Heart right ventricle (tissue), 16 donors: ENCODE measurements at regions not wholly inside any gene's neighbourhood (a gene's known extent, or its start where the extent isn't known, plus 50 kb on each side); places are given as distances from the start of the nearest gene placed in this dataset.

Experiments used
- ATAC-seq, 8 donors: fragments of 200-7000 bp; cut with Tn5 transposase; one replicate each; pipeline ENCODE4 v1.9.1; 2020; ENCODE audit warnings: mild to moderate bottlenecking in 8 of 8, moderate library complexity in 8 of 8, moderate number of reproducible peaks in 1 of 8
- DNase-seq, 2 donors: peaks; one replicate each; pipeline ENCODE4 v3.0.0-alpha.2; 2020
- H3K27ac ChIP-seq, 10 donors: fragments of 200-600 bp; sonication (generic) in 2 of 10; one replicate each; pipeline versions ENCODE4 v1.5.0 to v1.8.0; 2020 to 2022; ENCODE audit warnings: mild to moderate bottlenecking in 3 of 10
- H3K27me3 ChIP-seq, 7 donors: fragments of 200-600 bp; one replicate each; pipeline ENCODE4 v1.8.0; 2021 to 2022; ENCODE audit warnings: mild to moderate bottlenecking in 2 of 7
- H3K36me3 ChIP-seq, 9 donors: fragments of 200-600 bp; sonication (generic) in 1 of 9; one replicate each; pipeline versions ENCODE4 v1.5.0 to v1.8.0; 2020 to 2022; ENCODE audit warnings: mild to moderate bottlenecking in 2 of 9
- H3K4me1 ChIP-seq, 9 donors: fragments of 200-600 bp; sonication (generic) in 1 of 9; one replicate each; pipeline versions ENCODE4 v1.5.0 to v1.8.0; 2020 to 2022; ENCODE audit warnings: mild to moderate bottlenecking in 4 of 9
- H3K4me3 ChIP-seq, 10 donors: fragments of 200-600 bp; sonication (generic) in 2 of 10; one replicate each; pipeline versions ENCODE4 v1.5.0 to v1.8.0; 2020 to 2022; ENCODE audit warnings: mild to moderate bottlenecking in 7 of 10, moderate library complexity in 2 of 10
- H3K9me3 ChIP-seq, 11 donors: fragments of 200-600 bp in 10 of 11; sonication (generic) in 2 of 11; one replicate each; pipeline versions ENCODE4 v1.5.0 to v1.8.0; 2013 to 2022; ENCODE audit warnings: mild to moderate bottlenecking in 2 of 11, control low read depth in 1 of 11, moderate library complexity in 1 of 11
- WGBS, 2 donors: extraction: QIAGEN DNeasy Blood & Tissue Kit; methylation state at CpG; one replicate each; pipeline ENCODE4 v1.1.7; 2013; ENCODE audit warnings: inconsistent platforms in 1 of 2; 5-methylcytosine and 5-hydroxymethylcytosine counted together
- intact Hi-C, 10 donors: fragments of 100-400 bp; cut with DNase I; formaldehyde crosslinking; loops; one replicate each; pipeline versions ENCODE4 v1.11.1 to v1.14.2; 2022
- TF ChIP-seq, protein P1 (sequence below), 9 donors: fragments of 200-600 bp; sonication (generic) in 2 of 9; IDR thresholded peaks; one replicate each; pipeline versions ENCODE4 v1.5.0 to v1.8.0; 2021 to 2022; ENCODE audit warnings: antibody characterized with exemption in 9 of 9, mild to moderate bottlenecking in 5 of 9, moderate library complexity in 1 of 9
- donor health status: Arrhythmogenic right ventricular cardiomyopathy.
- donor health status: ischemic (EF 13 %, LVEDD 7.1; RV severe dilation, severe dysfunction).
- donor health status: healthy with polysubstance abuse.
- donor health status: DM: no; HTN: yes; CAD: no.
- donor health status: DM: no; HTN: no; CAD: no.
- donor health status: ischemic (EF 25% LVEDD 6.9; RV normal size, moderate dysfunction).
- donor health status: ischemic (EF 25% LVEDD 5.7; RV mildly dilated, moderate dysfunction).
- donor health status: healthy.
- donor health status: DM: yes; HTN: yes; CAD: no.
- donor health status: Ischemic cardiomyopathy.
- donor health status: ischemic (EF 35%, LVEDD 5.7; RV mildly dilated, moderate dysfunction).
- donor health status: nonischemic (EF 11% LVEDD 7.7; RV severe dilation, severe dysfunction).
- donor health status: DM: yes; HTN: yes; CAD: no.
- donor health status: PGD.
- donor health status: ischemic (EF 29% LVEDD 5.4; RV normal size, mild dysfunction).
- donor health status: nonischemic (EF 23%, LVEDD 6.1; RV moderate dilation, normal function).

DNA sequence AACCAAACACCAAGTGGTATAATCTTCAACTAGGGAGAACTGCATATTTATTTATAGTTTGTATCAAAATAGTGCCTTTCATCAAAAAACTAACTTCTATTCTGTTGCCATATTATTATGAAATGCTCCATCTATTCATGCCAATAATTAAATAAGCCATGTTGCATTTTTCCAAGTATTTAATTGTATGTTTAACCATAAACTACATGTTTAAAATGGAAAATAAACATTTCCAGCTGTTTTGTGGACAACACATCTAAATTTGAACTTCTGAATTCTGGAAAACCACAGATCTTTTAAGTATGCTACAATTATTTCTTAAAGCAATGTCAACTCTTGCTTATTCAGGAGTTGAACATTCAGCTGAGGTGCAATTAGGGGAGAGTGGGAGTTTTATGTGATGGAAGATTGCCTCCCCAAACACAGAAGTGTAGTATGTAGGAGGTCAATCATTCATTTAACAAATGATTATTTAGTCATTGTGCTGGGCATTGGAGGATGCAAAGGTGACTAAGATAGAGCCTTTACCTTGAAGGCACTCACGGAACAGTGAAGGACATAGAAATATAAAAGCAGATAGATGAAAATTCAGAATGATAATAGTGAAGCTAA lies 80.7 kb upstream of the PPP1R3C start:
- WGBS, 2 donors = 85 to 96% methylated on average over 1 of the region's 1 CpG
- DNase-seq = no peak
- intact Hi-C loops = no loop called here
- Histone ChIP-seq H3K27me3 (peaks cover 0 to 6% (median 1%) of the 10 kb centered on the region in 7 donors), H3K4me3 (no peak overlapping the region), H3K27ac (no peak overlapping the region), H3K36me3 (no peaks in the 10 kb centered on the region), H3K4me1 (peaks cover 0 to 10% (median 0%) of the 10 kb centered on the region in 9 donors), H3K9me3 (peaks cover 0 to 13% (median 0%) of the 10 kb centered on the region in 11 donors)
- no peak for ATAC-seq
- TF ChIP-seq, protein P1, sequence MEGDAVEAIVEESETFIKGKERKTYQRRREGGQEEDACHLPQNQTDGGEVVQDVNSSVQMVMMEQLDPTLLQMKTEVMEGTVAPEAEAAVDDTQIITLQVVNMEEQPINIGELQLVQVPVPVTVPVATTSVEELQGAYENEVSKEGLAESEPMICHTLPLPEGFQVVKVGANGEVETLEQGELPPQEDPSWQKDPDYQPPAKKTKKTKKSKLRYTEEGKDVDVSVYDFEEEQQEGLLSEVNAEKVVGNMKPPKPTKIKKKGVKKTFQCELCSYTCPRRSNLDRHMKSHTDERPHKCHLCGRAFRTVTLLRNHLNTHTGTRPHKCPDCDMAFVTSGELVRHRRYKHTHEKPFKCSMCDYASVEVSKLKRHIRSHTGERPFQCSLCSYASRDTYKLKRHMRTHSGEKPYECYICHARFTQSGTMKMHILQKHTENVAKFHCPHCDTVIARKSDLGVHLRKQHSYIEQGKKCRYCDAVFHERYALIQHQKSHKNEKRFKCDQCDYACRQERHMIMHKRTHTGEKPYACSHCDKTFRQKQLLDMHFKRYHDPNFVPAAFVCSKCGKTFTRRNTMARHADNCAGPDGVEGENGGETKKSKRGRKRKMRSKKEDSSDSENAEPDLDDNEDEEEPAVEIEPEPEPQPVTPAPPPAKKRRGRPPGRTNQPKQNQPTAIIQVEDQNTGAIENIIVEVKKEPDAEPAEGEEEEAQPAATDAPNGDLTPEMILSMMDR (IDR thresholded peaks at IDR 0.05) = no peak

DNA sequence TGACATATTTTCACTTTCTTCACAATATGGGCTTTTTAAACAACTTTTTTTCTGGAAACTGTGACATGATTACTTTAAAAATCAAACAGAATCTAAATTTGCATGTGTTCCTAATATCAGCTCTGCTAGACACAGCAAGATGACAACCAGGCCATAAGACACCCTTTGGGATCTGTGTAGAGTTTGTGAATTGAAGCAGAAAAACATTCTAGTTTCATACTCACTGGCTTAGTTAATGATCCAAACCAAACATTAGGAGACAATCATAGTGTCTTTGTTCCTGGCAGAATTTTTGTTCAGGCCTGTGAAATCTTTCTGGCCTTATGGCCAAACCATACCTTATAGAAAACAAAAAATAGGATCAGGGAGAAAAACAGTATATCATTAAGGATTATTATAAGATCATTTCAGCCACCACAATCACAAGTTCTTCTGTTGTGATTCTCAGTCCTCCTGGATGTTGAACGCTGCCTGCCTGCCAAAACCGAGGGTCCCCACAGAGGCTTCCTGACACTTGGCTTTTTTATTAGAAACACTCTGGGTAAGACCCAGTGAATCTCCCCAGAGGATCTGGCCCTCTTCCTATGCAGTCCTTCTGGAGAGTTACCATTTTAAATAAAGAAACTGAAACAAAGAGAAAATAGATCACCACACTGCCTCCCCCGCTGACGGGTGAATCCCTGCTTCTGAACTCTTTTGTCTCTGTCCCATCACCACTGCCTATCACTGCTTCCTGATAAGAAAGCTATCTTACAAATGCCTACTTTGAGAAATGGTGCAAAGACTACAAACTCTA lies 79.2 kb upstream of the PPP1R3C start:
- no peak overlapping the region for H3K27ac ChIP-seq
- H3K9me3 ChIP-seq = peaks cover 0 to 13% (median 0%) of the 10 kb centered on the region in 11 donors
- H3K4me3 ChIP-seq = no peak overlapping the region
- DNase-seq (no peak), ATAC-seq (no peak)
- TF ChIP-seq, protein P1 (IDR thresholded peaks at IDR 0.05) = no peak
- peaks cover 0 to 10% (median 0%) of the 10 kb centered on the region in 9 donors for H3K4me1 ChIP-seq
- no peaks in the 10 kb centered on the region for H3K36me3 ChIP-seq
- H3K27me3 ChIP-seq = peaks cover 0 to 6% (median 0%) of the 10 kb centered on the region in 7 donors
- intact Hi-C loops = no loop called here
- WGBS, 2 donors = 46 to 49% methylated on average over 4 of the region's 4 CpGs

DNA sequence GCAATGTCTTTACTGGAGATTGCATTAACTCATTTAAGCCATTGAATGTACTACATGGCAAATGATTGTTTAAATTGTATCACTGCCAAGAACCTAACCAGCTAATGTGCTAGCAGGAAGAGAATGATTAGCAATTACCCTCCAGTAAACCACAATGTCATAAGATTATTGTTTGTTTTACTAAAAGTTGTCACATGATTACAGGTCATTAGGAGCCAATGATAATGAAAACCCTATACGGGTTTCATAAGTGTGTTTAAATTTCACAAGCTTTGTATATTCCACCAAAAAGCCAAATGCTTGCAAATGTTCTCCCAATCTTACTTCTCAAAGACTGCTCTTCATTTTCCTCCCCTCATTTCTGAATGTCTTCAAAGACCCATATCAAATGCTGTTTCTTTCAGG lies 76.5 kb upstream of the PPP1R3C start:
- no peaks in the 10 kb centered on the region for H3K9me3 ChIP-seq
- 49 to 69% methylated on average over 1 of the region's 1 CpG for WGBS, 2 donors
- H3K36me3 ChIP-seq = no peaks in the 10 kb centered on the region
- H3K27ac ChIP-seq = no peak overlapping the region
- intact Hi-C loops = no loop called here
- DNase-seq (no peak), ATAC-seq (no peak)
- no peaks in the 10 kb centered on the region for H3K27me3 ChIP-seq
- TF ChIP-seq, protein P1 (IDR thresholded peaks at IDR 0.05) = no peak
- H3K4me3 ChIP-seq = no peak overlapping the region
- H3K4me1 ChIP-seq = peaks cover 0 to 10% (median 0%) of the 10 kb centered on the region in 9 donors

DNA sequence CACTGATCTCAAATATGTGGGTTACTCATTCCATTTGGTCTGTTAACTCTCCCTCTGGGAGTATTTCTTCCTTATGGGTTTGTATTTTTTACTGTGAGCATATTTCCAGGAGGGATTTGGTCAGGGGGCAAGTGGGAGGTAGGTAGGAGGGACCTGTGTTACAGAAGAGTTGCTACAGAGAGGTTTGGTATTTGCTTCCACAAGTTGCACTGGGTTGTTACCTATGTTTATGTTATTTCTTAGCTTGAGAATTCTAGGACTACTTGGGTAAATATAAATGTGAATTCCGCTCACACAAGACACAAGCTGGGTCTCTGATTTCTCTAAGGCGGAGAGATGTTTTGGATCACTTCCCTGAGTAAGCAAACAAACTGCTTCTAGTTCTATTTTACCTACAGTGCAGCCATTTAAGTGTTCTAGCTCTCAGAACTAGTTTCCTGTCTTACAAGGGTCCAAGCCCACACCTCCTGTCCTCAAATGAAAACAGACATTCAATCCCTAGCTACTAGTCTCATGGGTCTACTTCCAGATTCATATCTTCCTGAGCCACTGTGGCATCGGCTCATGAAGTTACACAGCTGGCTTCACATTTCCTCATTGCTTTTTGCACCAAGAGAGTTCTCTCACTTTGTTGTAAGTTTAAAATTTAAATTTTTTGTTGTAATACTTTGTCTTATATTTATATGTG lies 75.4 kb upstream of the PPP1R3C start:
- Histone ChIP-seq H3K27me3 (no peaks in the 10 kb centered on the region), H3K4me3 (no peak overlapping the region), H3K4me1 (peaks cover 0 to 10% (median 0%) of the 10 kb centered on the region in 9 donors), H3K36me3 (no peaks in the 10 kb centered on the region), H3K9me3 (no peaks in the 10 kb centered on the region), H3K27ac (no peak overlapping the region)
- intact Hi-C loops = no loop called here
- TF ChIP-seq, protein P1 (IDR thresholded peaks at IDR 0.05) = no peak
- WGBS, 2 donors = 74 to 82% methylated on average over 3 of the region's 3 CpGs
- DNase-seq (no peak), ATAC-seq (no peak)
